ENCODE measurements at regions not wholly inside any gene's neighbourhood (a gene's known extent, or its start where the extent isn't known, plus 50 kb on each side); places are given as distances from the start of the nearest gene placed in this dataset.

DNA sequence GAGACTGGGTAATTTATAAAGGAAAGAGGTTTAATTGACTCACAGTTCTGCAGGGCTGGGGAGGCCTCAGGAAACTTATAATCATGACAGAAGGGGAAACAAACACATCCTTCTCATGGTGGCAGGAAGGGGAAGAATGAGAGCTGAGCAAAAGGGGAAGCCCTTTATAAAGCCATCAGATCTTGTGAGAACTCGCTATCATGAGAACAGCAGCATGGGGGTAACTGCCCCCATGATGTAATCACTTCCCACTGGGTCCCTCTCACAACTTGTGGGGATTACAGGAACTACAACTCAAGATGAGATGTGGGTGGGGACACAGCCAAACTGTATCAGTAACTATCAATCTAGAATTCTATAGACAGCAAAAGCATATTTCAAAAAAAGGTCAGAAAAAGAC, 64.7 kb upstream of the ACTRT2 start:
- H4K20me1 ChIP-seq (replicated peaks in 1 of 2; ENCODE audit: control insufficient read depth in 1 of 2, insufficient read depth in 2 of 2, low read length in 2 of 2), result no peaks in the 10 kb centered on the region
- no peak overlapping the region for H3K9ac ChIP-seq (replicated peaks in 1 of 4; ENCODE audit: extremely low read depth in 1 of 4, low read depth in 3 of 4, low read length in 3 of 4)
- no peak overlapping the region for H3K27ac ChIP-seq (ENCODE audit: low read depth, low read length)
- H4K5ac ChIP-seq (ENCODE audit: insufficient read length, low read depth, low read length), result no peak overlapping the region
- no peak overlapping the region for H3K4me2 ChIP-seq (ENCODE audit: insufficient read depth in 1 of 2, low read depth in 2 of 2, low read length in 2 of 2)
- H3K56ac ChIP-seq (replicated peaks; ENCODE audit: insufficient read length, low read depth, low read length), result no peak overlapping the region
- no peak overlapping the region for H2AFZ ChIP-seq (ENCODE audit: low read length)
- peaks cover 69 to 74% of the 10 kb centered on the region in 2 experiments for H3K9me3 ChIP-seq (ENCODE audit: insufficient read depth in 2 of 2, low read depth in 1 of 2, low read length in 1 of 2)
- H2BK20ac ChIP-seq (ENCODE audit: low read length), result no peak overlapping the region
- H3K4ac ChIP-seq (replicated peaks; ENCODE audit: insufficient read length, low read depth, low read length), result no peak overlapping the region
- H3K14ac ChIP-seq (ENCODE audit: insufficient read length), result no peak overlapping the region
- H2BK12ac ChIP-seq (ENCODE audit: low read depth, low read length), result no peak overlapping the region
- no peak overlapping the region for H2AK5ac ChIP-seq (ENCODE audit: low read depth, low read length)
- ChIA-PET POLR2A (ENCODE audit: partially characterized antibody) (no interaction called here), CTCF (ENCODE audit: partially characterized antibody) (no interaction called here)
- H3K23me2 ChIP-seq (ENCODE audit: low read depth, low read length), result no peaks in the 10 kb centered on the region
- no peaks in the 10 kb centered on the region for H3K4me1 ChIP-seq (replicated peaks in 1 of 4; ENCODE audit: control insufficient read depth in 3 of 4, insufficient read depth in 4 of 4, low read length in 3 of 4)
- no peak overlapping the region for H2BK5ac ChIP-seq (ENCODE audit: low read depth, low read length)
- H2BK120ac ChIP-seq (replicated peaks; ENCODE audit: low read depth, low read length), result no peak overlapping the region
- no peak for DNase-seq (ENCODE audit: low read depth in 1 of 2, low spot score in 2 of 2)
- H3K23ac ChIP-seq (ENCODE audit: insufficient read length), result no peak overlapping the region
- H3K18ac ChIP-seq (ENCODE audit: extremely low read depth, low read length), result no peak overlapping the region
- no peaks in the 10 kb centered on the region for H3K79me2 ChIP-seq (ENCODE audit: control insufficient read depth in 1 of 2, insufficient read depth in 2 of 2, low read length in 2 of 2)
- no peak overlapping the region for H3K4me3 ChIP-seq (ENCODE audit: extremely low read depth in 1 of 4, insufficient read depth in 2 of 4, low read depth in 3 of 4, low read length in 4 of 4)
- H3K36me3 ChIP-seq (ENCODE audit: control insufficient read depth in 2 of 4, insufficient read depth in 4 of 4, low read length in 3 of 4), result no peaks in the 10 kb centered on the region
- no peak overlapping the region for H4K8ac ChIP-seq (ENCODE audit: extremely low read depth, insufficient read depth, low read length)
- WGBS, 2 experiments (ENCODE audit: extremely low coverage in 1 of 2, insufficient coverage in 1 of 2, insufficient read length in 1 of 2, insufficient replicate concordance in 2 of 2, low coverage in 1 of 2, low lambda C conversion rate in 2 of 2, missing lambda C conversion rate in 1 of 2), result 27% methylated on average over 1 of the region's 1 CpG; no CpG with 5 or more reads in 1 of the 2 experiments
- H3K27me3 ChIP-seq (replicated peaks in 1 of 4; ENCODE audit: control insufficient read depth in 3 of 4, extremely low read depth in 1 of 4, insufficient read depth in 3 of 4, low read length in 3 of 4), result no peaks in the 10 kb centered on the region
- no peak for FAIRE-seq
- no peak overlapping the region for H4K91ac ChIP-seq (replicated peaks; ENCODE audit: insufficient read length, low read length)
- H2BK15ac ChIP-seq (ENCODE audit: low read length), result no peak overlapping the region
- no peaks in the 10 kb centered on the region for H3K79me1 ChIP-seq (ENCODE audit: low read depth, low read length)
- no peak for TF ChIP-seq NANOG (IDR thresholded peaks at IDR 0.05; ENCODE audit: insufficient read depth, low read depth, low read length, poor library complexity, severe bottlenecking)
- TF ChIP-seq POLR2AphosphoS5 (IDR thresholded peaks at IDR 0.05; ENCODE audit: low read depth, low read length), result no peak
- TF ChIP-seq ASH2L (IDR thresholded peaks at IDR 0.05; ENCODE audit: low read length), result no peak
- no peak for TF ChIP-seq CEBPB (IDR thresholded peaks at IDR 0.05; ENCODE audit: low read depth, low read length)
